Fibroblast of lung (primary cell): ENCODE measurements at regions not wholly inside any gene's neighbourhood (a gene's known extent, or its start where the extent isn't known, plus 50 kb on each side); places are given as distances from the start of the nearest gene placed in this dataset.

Experiments used
- DNase-seq, 2 donors: peaks; one replicate each; pipeline versions ENCODE4 v3.0.0 to v3.0.0-alpha.2; 2010; ENCODE audit warnings: low read depth in 2 of 2
- H2AFZ ChIP-seq: 2 replicates; pipeline ENCODE4 v1.5.1; 2012; ENCODE audit warnings: low read length, control low read depth, inconsistent platforms
- H3K27ac ChIP-seq: 2 replicates; pipeline ENCODE4 v1.5.1; 2011; ENCODE audit warnings: low read length, control low read depth; ENCODE audit not compliant: insufficient read depth
- H3K27me3 ChIP-seq: 2 replicates; pipeline ENCODE4 v1.5.1; 2011; ENCODE audit warnings: mild to moderate bottlenecking, low read length; ENCODE audit not compliant: control insufficient read depth, insufficient read depth
- H3K36me3 ChIP-seq: 2 replicates; pipeline ENCODE4 v1.5.1; 2011; ENCODE audit warnings: low read length; ENCODE audit not compliant: control insufficient read depth, insufficient read depth
- H3K4me1 ChIP-seq: 2 replicates; pipeline ENCODE4 v1.5.1; 2011; ENCODE audit warnings: low read length; ENCODE audit not compliant: control insufficient read depth, insufficient read depth; ENCODE audit errors: extremely low read depth
- H3K4me2 ChIP-seq: 2 replicates; pipeline ENCODE4 v1.5.1; 2011; ENCODE audit warnings: low read length, control low read depth; ENCODE audit not compliant: insufficient read depth; ENCODE audit errors: extremely low read depth
- H3K4me3 ChIP-seq, 4 experiments: fragments of 200-600 bp in 1 of 4; sonication (generic) in 1 of 4; replicated peaks in 1 of 4; 2 replicates each; pipeline ENCODE4 v1.5.1; 2011 to 2016; ENCODE audit warnings: low read length in 4 of 4, low read depth in 3 of 4, mild to moderate bottlenecking in 3 of 4, control low read depth in 2 of 4, inconsistent platforms in 1 of 4, mixed read lengths in 1 of 4; ENCODE audit not compliant: insufficient read depth in 1 of 4; ENCODE audit errors: control extremely low read depth in 1 of 4
- H3K79me2 ChIP-seq: 2 replicates; pipeline ENCODE4 v1.5.1; 2012; ENCODE audit warnings: mild to moderate bottlenecking, low read length, inconsistent platforms; ENCODE audit not compliant: control insufficient read depth, insufficient read depth
- H3K9ac ChIP-seq: 2 replicates; pipeline ENCODE4 v1.5.1; 2011; ENCODE audit warnings: mild to moderate bottlenecking, low read length, control low read depth; ENCODE audit not compliant: insufficient read depth
- H3K9me3 ChIP-seq: 2 replicates; pipeline ENCODE4 v1.5.1; 2012; ENCODE audit warnings: low read depth, low read length; ENCODE audit not compliant: control insufficient read depth, insufficient read depth
- H4K20me1 ChIP-seq: 2 replicates; pipeline ENCODE4 v1.5.1; 2011; ENCODE audit warnings: low read length; ENCODE audit not compliant: control insufficient read depth, insufficient read depth; ENCODE audit errors: extremely low read depth
- EZH2 ChIP-seq: IDR thresholded peaks from 2 replicates; pipeline ENCODE4 v1.5.1; 2012; ENCODE audit warnings: low read length, control low read depth, mild to moderate bottlenecking; ENCODE audit errors: missing control alignments
- TF ChIP-seq, protein P1 (sequence below), 2 donors: IDR thresholded peaks in 1 of 2; conservative IDR thresholded peaks in 1 of 2; 1 replicate in 1 of 2; 2 replicates in 1 of 2; pipeline ENCODE4 v1.5.1; 2011 to 2012; ENCODE audit warnings: low read length in 2 of 2, control low read depth in 1 of 2, inconsistent platforms in 1 of 2, low read depth in 1 of 2, mild to moderate bottlenecking in 1 of 2

DNA sequence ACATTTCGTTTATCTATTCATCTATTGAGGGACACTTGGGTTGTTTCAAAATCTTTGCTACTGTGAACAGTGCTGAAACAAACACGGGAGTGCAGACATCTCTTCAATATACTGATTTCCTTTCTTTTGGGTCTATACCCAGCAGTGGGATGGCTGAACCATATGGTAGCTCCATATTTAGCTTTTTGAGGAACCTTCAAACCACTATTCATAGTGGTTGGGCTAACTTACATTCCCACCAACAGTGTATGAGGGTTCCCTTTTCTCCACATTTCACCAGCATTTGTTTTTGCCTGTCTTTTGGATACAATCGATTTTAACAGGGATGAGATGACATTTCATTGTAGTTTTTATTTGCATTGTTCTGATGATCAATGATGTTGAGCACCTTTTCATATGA is 798.2 kb downstream of the UQCRFS1 start:
- H3K4me2 ChIP-seq, result no peak overlapping the region
- H2AFZ ChIP-seq, result no peak overlapping the region
- DNase-seq, result no peak
- no peaks in the 10 kb centered on the region for H3K79me2 ChIP-seq
- no peaks in the 10 kb centered on the region for H3K36me3 ChIP-seq
- no peaks in the 10 kb centered on the region for H3K27me3 ChIP-seq
- no peak overlapping the region for H3K27ac ChIP-seq
- H3K9me3 ChIP-seq, result no peaks in the 10 kb centered on the region
- no peak overlapping the region for H3K4me3 ChIP-seq
- no peaks in the 10 kb centered on the region for H3K4me1 ChIP-seq
- TF ChIP-seq, protein P1, sequence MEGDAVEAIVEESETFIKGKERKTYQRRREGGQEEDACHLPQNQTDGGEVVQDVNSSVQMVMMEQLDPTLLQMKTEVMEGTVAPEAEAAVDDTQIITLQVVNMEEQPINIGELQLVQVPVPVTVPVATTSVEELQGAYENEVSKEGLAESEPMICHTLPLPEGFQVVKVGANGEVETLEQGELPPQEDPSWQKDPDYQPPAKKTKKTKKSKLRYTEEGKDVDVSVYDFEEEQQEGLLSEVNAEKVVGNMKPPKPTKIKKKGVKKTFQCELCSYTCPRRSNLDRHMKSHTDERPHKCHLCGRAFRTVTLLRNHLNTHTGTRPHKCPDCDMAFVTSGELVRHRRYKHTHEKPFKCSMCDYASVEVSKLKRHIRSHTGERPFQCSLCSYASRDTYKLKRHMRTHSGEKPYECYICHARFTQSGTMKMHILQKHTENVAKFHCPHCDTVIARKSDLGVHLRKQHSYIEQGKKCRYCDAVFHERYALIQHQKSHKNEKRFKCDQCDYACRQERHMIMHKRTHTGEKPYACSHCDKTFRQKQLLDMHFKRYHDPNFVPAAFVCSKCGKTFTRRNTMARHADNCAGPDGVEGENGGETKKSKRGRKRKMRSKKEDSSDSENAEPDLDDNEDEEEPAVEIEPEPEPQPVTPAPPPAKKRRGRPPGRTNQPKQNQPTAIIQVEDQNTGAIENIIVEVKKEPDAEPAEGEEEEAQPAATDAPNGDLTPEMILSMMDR (conservative IDR thresholded peaks at IDR 0.05 in 1 of 2, IDR thresholded peaks at IDR 0.05 in 1 of 2; ENCODE audit: low read depth in 1 of 2, low read length in 2 of 2), result no peak
- TF ChIP-seq EZH2, result no peak
- H4K20me1 ChIP-seq, result no peaks in the 10 kb centered on the region
- no peak overlapping the region for H3K9ac ChIP-seq

DNA sequence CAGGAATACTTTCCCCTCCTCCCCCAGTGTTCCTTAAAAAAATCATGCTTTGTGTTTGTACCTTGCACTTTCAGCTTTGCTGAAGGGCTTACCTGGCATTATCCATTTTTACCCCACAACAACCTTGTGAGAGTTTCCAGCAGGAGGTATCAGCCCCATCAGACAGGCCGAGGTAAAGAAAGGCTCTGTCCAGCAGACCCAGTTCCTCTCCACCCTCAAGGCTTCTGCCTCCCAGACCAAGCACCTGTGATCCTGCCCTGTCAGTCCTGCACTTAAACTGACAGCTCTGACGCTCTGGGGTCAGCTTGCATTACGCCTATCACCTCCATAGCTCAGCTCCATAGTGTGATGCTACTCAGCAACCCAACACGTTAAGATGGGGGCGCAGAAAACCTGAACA is 803.1 kb downstream of the UQCRFS1 start:
- DNase-seq, result no peak
- H3K27me3 ChIP-seq, result no peaks in the 10 kb centered on the region
- no peak for TF ChIP-seq EZH2
- TF ChIP-seq, protein P1 (conservative IDR thresholded peaks at IDR 0.05 in 1 of 2, IDR thresholded peaks at IDR 0.05 in 1 of 2; ENCODE audit: low read depth in 1 of 2, low read length in 2 of 2), result no peak

DNA sequence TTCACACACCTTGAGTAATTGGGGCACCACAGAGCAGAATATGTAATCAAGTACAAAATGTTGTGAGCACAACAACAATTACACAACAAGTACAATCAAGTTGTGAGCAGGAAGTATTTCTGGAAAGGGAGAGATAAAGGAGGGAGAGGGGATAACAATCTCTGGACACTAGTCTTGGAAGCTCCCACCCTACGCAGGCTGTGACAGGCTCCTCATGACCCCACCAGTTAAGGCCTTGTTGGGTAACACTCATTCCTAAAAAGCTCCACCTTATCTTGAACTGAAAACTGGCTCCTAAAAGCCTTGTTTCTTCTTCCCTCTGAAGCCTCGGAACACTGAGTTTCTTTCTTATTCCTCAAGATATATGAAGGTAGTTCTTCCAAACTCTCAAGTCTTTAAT is 806.0 kb downstream of the UQCRFS1 start:
- no peak overlapping the region for H2AFZ ChIP-seq
- no peaks in the 10 kb centered on the region for H3K27me3 ChIP-seq
- H3K9ac ChIP-seq, result no peak overlapping the region
- TF ChIP-seq, protein P1 (conservative IDR thresholded peaks at IDR 0.05 in 1 of 2, IDR thresholded peaks at IDR 0.05 in 1 of 2; ENCODE audit: low read depth in 1 of 2, low read length in 2 of 2), result no peak
- no peaks in the 10 kb centered on the region for H3K4me1 ChIP-seq
- no peaks in the 10 kb centered on the region for H3K36me3 ChIP-seq
- no peaks in the 10 kb centered on the region for H3K9me3 ChIP-seq
- no peak overlapping the region for H3K27ac ChIP-seq
- H3K4me3 ChIP-seq, result no peak overlapping the region
- H3K79me2 ChIP-seq, result no peaks in the 10 kb centered on the region
- no peak for DNase-seq
- H4K20me1 ChIP-seq, result no peaks in the 10 kb centered on the region
- H3K4me2 ChIP-seq, result no peak overlapping the region

More for the DNA sequence above, 803.1 kb downstream of the UQCRFS1 start:
- no peak overlapping the region for H3K4me2 ChIP-seq
- no peaks in the 10 kb centered on the region for H3K9me3 ChIP-seq
- no peaks in the 10 kb centered on the region for H3K79me2 ChIP-seq
- H3K4me1 ChIP-seq, result no peaks in the 10 kb centered on the region
- H3K36me3 ChIP-seq, result no peaks in the 10 kb centered on the region
- no peak overlapping the region for H3K27ac ChIP-seq
- H3K9ac ChIP-seq, result no peak overlapping the region
- H3K4me3 ChIP-seq, result no peak overlapping the region
- H4K20me1 ChIP-seq, result no peaks in the 10 kb centered on the region
- H2AFZ ChIP-seq, result no peak overlapping the region
